PC-3 (cell line): ENCODE measurements at regions not wholly inside any gene's neighbourhood (a gene's known extent, or its start where the extent isn't known, plus 50 kb on each side); places are given as distances from the start of the nearest gene placed in this dataset.

ENCODE experiments used
- ATAC-seq: fragments of 200-7000 bp; cut with Tn5 transposase; 2 replicates; pipeline ENCODE4 v1.9.1; 2020; ENCODE audit warnings: mild to moderate bottlenecking, moderate library complexity
- BruUV-seq: library from RNA; stranded (reverse); fragments of 400-500 nt; replicated peaks from 2 replicates; lab custom pipeline; 2021; lab: Mats Ljungman, UMichigan
- CTCF ChIA-PET: fragments of 300-600 bp; sonication (Branson Sonifier 250); formaldehyde crosslinking; loops from one replicate; lab custom pipeline; 2022; ENCODE audit warnings: antibody characterized with exemption; lab: Charles Lee
- POLR2A ChIA-PET: fragments of 300-600 bp; sonication (Branson Sonifier 250); formaldehyde crosslinking; loops from one replicate; lab custom pipeline; 2022; ENCODE audit warnings: antibody characterized with exemption; ENCODE audit not compliant: unreplicated experiment; lab: Charles Lee
- DNase-seq: peaks from one replicate; pipeline ENCODE4 v3.0.0-alpha.2; 2015
- H2AFZ ChIP-seq: fragments of 300-600 bp; sonication (generic); 2 replicates; pipeline ENCODE4 v1.6.0; 2016; ENCODE audit warnings: antibody characterized with exemption, low read length
- H3F3A ChIP-seq: fragments of 300-600 bp; sonication (generic); one replicate; pipeline ENCODE4 v1.6.0; 2017; ENCODE audit warnings: antibody characterized with exemption, low read length, control low read depth, mild to moderate bottlenecking; ENCODE audit not compliant: unreplicated experiment
- H3K27ac ChIP-seq: fragments of 300-600 bp; sonication (generic); 2 replicates; pipeline ENCODE4 v1.5.1; 2016; ENCODE audit warnings: mild to moderate bottlenecking, low read length
- H3K27me3 ChIP-seq: fragments of 300-600 bp; sonication (generic); 2 replicates; pipeline ENCODE4 v1.6.1; 2016; ENCODE audit warnings: low read length, mixed read lengths
- H3K36me3 ChIP-seq: fragments of 300-600 bp; sonication (generic); 2 replicates; pipeline ENCODE4 v1.6.1; 2016; ENCODE audit warnings: low read depth, mixed run types, low read length, mixed read lengths
- H3K4me1 ChIP-seq: fragments of 300-600 bp; sonication (generic); 2 replicates; pipeline ENCODE4 v1.5.1; 2016; ENCODE audit warnings: low read length; ENCODE audit not compliant: insufficient read depth
- H3K4me2 ChIP-seq: fragments of 300-600 bp; sonication (generic); 2 replicates; pipeline ENCODE4 v1.6.0; 2016; ENCODE audit warnings: low read length
- H3K4me3 ChIP-seq: fragments of 300-600 bp; sonication (generic); 2 replicates; pipeline ENCODE4 v1.5.1; 2016; ENCODE audit warnings: mild to moderate bottlenecking, low read length, mixed read lengths
- H3K79me2 ChIP-seq: fragments of 300-600 bp; sonication (generic); 2 replicates; pipeline ENCODE4 v1.6.1; 2017; ENCODE audit warnings: low read length, mixed read lengths
- H3K9ac ChIP-seq: fragments of 300-600 bp; sonication (generic); 2 replicates; pipeline ENCODE4 v1.6.0; 2016; ENCODE audit warnings: mild to moderate bottlenecking, low read length
- H3K9me2 ChIP-seq: fragments of 300-600 bp; sonication (generic); replicated peaks from 2 replicates; pipeline ENCODE4 v1.6.1; 2016; ENCODE audit warnings: mixed run types, low read length, mixed read lengths
- H3K9me3 ChIP-seq: fragments of 300-600 bp; sonication (generic); 2 replicates; pipeline ENCODE4 v1.6.1; 2016; ENCODE audit warnings: low read length, mixed read lengths
- H4K20me1 ChIP-seq: fragments of 300-600 bp; sonication (generic); 2 replicates; pipeline ENCODE4 v1.6.1; 2016; ENCODE audit warnings: low read length, mixed read lengths
- EZH2 ChIP-seq: fragments of 300-600 bp; sonication (generic); IDR thresholded peaks from one replicate; pipeline ENCODE4 v1.6.1; 2017; ENCODE audit warnings: antibody characterized with exemption, mild to moderate bottlenecking, low read length; ENCODE audit not compliant: unreplicated experiment
- EZH2phosphoT487 ChIP-seq: fragments of 300-600 bp; sonication (generic); IDR thresholded peaks from 2 replicates; pipeline ENCODE4 v1.6.1; 2018; ENCODE audit warnings: mild to moderate bottlenecking, antibody characterized with exemption, low read length, borderline replicate concordance
- intact Hi-C: fragments of 100-400 bp; cut with micrococcal nuclease; formaldehyde crosslinking; loops from 2 replicates; pipeline ENCODE4 v1.9.0; 2023
- TF ChIP-seq, protein P1 (sequence below): fragments of 300-600 bp; sonication (generic); conservative IDR thresholded peaks from 2 replicates; pipeline ENCODE4 v1.5.1; 2017; ENCODE audit warnings: antibody characterized with exemption, low read depth, mild to moderate bottlenecking, low read length

DNA sequence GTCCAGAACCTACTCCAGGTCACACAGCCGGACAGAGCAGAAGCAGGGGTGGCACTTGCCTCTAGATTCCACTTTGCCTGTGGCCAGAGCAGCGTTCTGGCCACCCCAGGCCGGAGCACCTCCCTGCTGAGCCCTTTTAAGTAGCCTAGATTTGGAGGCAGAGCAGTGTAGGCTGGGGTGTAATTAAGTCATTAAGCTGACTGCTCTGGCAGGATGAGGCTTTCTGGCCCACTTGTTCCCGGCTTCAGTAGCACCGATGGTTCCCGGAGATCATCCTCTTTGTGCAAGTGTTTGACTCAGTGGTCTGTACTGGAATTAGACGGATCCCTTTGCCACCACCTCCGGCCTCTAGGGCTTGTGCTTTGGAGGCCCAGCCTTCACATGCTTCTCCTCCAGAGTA lies 281.9 kb upstream of the ANKRD55 start:
- Histone ChIP-seq H3K79me2 (no peaks in the 10 kb centered on the region), H3K4me2 (no peak overlapping the region), H3K36me3 (no peaks in the 10 kb centered on the region), H4K20me1 (no peaks in the 10 kb centered on the region), H3K4me1 (no peaks in the 10 kb centered on the region), H3K4me3 (no peak overlapping the region), H3K9ac (no peak overlapping the region), H3K9me2 (no peaks in the 10 kb centered on the region), H3K9me3 (no peaks in the 10 kb centered on the region), H3F3A (no peaks in the 10 kb centered on the region), H3K27me3 (no peaks in the 10 kb centered on the region), H3K27ac (no peak overlapping the region), H2AFZ (no peak overlapping the region)
- intact Hi-C loops = no loop called here
- ChIA-PET CTCF (no interaction called here), POLR2A (no interaction called here)
- TF ChIP-seq, protein P1, sequence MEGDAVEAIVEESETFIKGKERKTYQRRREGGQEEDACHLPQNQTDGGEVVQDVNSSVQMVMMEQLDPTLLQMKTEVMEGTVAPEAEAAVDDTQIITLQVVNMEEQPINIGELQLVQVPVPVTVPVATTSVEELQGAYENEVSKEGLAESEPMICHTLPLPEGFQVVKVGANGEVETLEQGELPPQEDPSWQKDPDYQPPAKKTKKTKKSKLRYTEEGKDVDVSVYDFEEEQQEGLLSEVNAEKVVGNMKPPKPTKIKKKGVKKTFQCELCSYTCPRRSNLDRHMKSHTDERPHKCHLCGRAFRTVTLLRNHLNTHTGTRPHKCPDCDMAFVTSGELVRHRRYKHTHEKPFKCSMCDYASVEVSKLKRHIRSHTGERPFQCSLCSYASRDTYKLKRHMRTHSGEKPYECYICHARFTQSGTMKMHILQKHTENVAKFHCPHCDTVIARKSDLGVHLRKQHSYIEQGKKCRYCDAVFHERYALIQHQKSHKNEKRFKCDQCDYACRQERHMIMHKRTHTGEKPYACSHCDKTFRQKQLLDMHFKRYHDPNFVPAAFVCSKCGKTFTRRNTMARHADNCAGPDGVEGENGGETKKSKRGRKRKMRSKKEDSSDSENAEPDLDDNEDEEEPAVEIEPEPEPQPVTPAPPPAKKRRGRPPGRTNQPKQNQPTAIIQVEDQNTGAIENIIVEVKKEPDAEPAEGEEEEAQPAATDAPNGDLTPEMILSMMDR = no peak
- no peak for TF ChIP-seq EZH2phosphoT487
- no peak for TF ChIP-seq EZH2
- BruUV-seq = no TSS peak
- DNase-seq (no peak), ATAC-seq (no peak)

DNA sequence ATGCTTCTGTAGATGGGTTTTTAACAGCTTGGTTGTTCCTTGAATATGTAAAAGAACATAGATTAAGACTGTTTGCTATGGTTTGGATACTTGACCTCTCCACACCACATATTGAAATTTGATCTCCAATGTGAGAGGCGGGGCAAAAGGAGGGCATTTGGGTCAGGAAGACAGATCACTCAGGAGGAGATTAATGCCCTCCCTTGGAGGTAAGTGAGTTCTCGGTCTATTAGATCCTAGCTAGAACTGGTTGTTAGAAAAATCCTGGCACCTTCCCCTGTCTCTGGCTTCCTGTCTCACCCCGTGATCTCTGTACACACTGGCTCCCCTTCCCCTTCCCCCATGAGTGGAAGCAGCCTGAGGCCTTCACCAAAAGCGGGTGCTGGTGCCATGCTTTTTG lies 281.1 kb upstream of the ANKRD55 start:
- Histone ChIP-seq H3F3A (no peaks in the 10 kb centered on the region), H3K79me2 (no peaks in the 10 kb centered on the region), H3K36me3 (no peaks in the 10 kb centered on the region), H2AFZ (no peak overlapping the region), H3K9me3 (no peaks in the 10 kb centered on the region), H3K27ac (no peak overlapping the region), H3K9ac (no peak overlapping the region), H3K4me2 (no peak overlapping the region), H3K9me2 (no peaks in the 10 kb centered on the region), H3K27me3 (no peaks in the 10 kb centered on the region), H4K20me1 (no peaks in the 10 kb centered on the region), H3K4me1 (no peaks in the 10 kb centered on the region), H3K4me3 (no peak overlapping the region)
- DNase-seq (no peak), ATAC-seq (no peak)
- intact Hi-C loops = no loop called here
- ChIA-PET CTCF (no interaction called here), POLR2A (no interaction called here)
- BruUV-seq = no TSS peak
- TF ChIP-seq, protein P1 = no peak
- no peak for TF ChIP-seq EZH2phosphoT487
- no peak for TF ChIP-seq EZH2

DNA sequence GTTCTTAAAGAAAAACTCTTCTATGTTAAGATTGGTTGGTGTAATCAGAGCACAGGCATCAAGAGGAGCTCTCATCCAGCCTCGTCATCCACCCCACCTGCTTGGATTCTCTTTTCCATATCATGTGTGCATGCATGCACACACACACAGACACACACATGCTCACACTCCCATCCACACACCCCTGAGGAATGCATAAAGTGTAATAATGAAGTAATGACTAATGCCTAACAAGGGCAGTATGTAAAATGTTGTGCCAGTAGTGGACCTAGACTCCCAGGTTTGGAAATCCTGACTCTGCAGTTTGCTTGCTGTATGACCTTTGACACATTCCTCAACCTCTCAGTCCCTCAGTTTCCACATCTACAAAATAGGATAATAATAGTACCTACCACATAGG lies 280.0 kb upstream of the ANKRD55 start:
- Histone ChIP-seq H3K9ac (no peak overlapping the region), H4K20me1 (no peaks in the 10 kb centered on the region), H3K27ac (no peak overlapping the region), H3K4me2 (no peak overlapping the region), H3K4me1 (no peaks in the 10 kb centered on the region), H3K9me2 (no peaks in the 10 kb centered on the region), H3K36me3 (no peaks in the 10 kb centered on the region), H3K27me3 (no peaks in the 10 kb centered on the region), H3K79me2 (no peaks in the 10 kb centered on the region), H2AFZ (no peak overlapping the region), H3K9me3 (no peaks in the 10 kb centered on the region), H3F3A (no peaks in the 10 kb centered on the region), H3K4me3 (no peak overlapping the region)
- POLR2A ChIA-PET = no interaction called here
- ATAC-seq = no peak
- intact Hi-C loops = no loop called here
- TF ChIP-seq, protein P1 = no peak
- TF ChIP-seq EZH2 (no peak), EZH2phosphoT487 (no peak)
- CTCF ChIA-PET = no interaction called here
- no TSS peak for BruUV-seq
- DNase-seq = no peak
